ENCODE measurements at regions not wholly inside any gene's neighbourhood (a gene's known extent, or its start where the extent isn't known, plus 50 kb on each side); places are given as distances from the start of the nearest gene placed in this dataset.

DNA sequence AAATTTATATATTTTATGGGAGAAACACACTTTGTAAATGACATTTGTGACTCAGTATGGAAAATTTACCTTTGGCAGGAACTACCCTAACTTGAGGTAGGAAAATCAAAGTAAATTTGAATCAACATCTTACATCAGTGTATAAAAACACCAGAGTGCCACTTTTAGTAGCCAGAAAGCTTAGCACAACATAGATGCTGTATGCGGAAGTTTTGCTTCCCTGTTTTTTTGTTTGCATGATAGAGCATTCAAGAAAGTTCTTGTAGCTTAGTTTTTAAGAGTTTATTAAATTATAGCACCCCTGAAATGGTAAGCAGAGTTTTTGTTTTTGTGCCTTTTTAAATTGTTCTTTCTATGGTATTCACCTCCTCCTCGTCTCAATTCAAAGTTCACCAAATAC, 120.8 kb upstream of the RAP2B start:
- TF ChIP-seq POLR2A (IDR thresholded peaks at IDR 0.05): no peak
- TF ChIP-seq CTCF (IDR thresholded peaks at IDR 0.05): no peak
- Histone ChIP-seq H3K27me3 (no peaks in the 10 kb centered on the region), H3K4me1 (peaks cover 0 to 34% (median 12%) of the 10 kb centered on the region in 3 donors), H3K36me3 (no peaks in the 10 kb centered on the region), H3K9me3 (no peaks in the 10 kb centered on the region), H3K27ac (no peak overlapping the region), H3K4me3 (no peak overlapping the region)
- intact Hi-C loops (cut with DNase I): no loop called here
- no peak for DNase-seq
- 86 to 88% methylated on average over 2 of the region's 2 CpGs for WGBS, 2 donors

DNA sequence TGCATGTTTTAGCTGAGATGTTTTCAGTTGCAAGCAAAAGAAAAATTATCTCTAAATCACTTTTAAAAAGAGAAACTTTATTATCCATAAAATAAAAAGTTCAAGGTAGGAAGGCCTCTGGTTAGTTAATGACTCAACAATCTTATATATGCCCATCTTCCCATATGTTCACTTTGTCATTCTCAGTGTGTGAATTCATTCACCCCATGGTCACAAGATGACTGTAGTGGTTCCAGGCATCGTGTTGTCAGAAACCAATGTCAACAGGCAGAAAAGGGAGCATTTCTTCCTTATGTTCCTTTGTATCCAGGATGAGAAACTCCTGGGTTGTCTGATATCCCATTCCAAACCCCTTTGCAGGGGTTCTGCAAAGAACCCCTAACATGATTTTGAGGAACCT, 119.9 kb upstream of the RAP2B start:
- intact Hi-C loops (cut with DNase I): no loop called here
- H3K27ac ChIP-seq: peak overlapping the region in 2 of 4 donors; percentile 49 to 54
- H3K36me3 ChIP-seq: no peaks in the 10 kb centered on the region
- peaks cover 0 to 34% (median 12%) of the 10 kb centered on the region in 3 donors for H3K4me1 ChIP-seq
- DNase-seq: no peak
- WGBS, 2 donors: 54 to 77% methylated on average over 1 of the region's 1 CpG
- no peak overlapping the region for H3K4me3 ChIP-seq
- no peaks in the 10 kb centered on the region for H3K27me3 ChIP-seq
- H3K9me3 ChIP-seq: no peaks in the 10 kb centered on the region
- TF ChIP-seq CTCF (IDR thresholded peaks at IDR 0.05) (no peak), POLR2A (IDR thresholded peaks at IDR 0.05) (no peak)

- H3K27ac ChIP-seq: peak overlapping the region in 3 of 4 donors; percentile 49 to 70 (median 54)
- intact Hi-C loops (cut with DNase I): no loop called here
- no peaks in the 10 kb centered on the region for H3K9me3 ChIP-seq
- H3K27me3 ChIP-seq: no peaks in the 10 kb centered on the region
- no peaks in the 10 kb centered on the region for H3K36me3 ChIP-seq
- no peak for TF ChIP-seq CTCF (IDR thresholded peaks at IDR 0.05)
- no peak for TF ChIP-seq POLR2A (IDR thresholded peaks at IDR 0.05)
- no peak overlapping the region for H3K4me3 ChIP-seq
- no peak for DNase-seq
- WGBS, 2 donors: 43 to 58% methylated on average over 3 of the region's 3 CpGs
- H3K4me1 ChIP-seq: peaks cover 0 to 27% (median 9%) of the 10 kb centered on the region in 3 donors
Measured at GRCh38 chr3:153043729-153044328, 118.2 kb upstream of the RAP2B start.

DNA sequence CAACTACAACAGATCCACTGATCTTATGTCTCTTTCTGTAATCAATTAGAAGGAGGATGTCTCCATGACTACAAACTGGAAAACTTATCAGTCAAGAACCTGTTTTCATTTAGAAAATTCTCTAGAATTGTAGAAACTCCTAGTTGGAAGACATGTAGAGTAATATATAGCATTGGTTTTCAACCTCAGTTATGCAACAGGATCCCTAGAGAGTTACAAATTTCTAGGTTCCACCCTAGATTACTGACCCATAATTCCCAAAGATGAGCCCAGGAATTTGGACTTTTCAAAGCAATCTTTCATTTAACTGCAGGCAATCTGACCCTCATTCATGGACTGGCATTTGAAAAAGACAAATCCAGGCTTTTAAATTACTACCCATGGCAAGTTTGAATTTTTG, 116.9 kb upstream of the RAP2B start:
- H3K27me3 ChIP-seq: no peaks in the 10 kb centered on the region

DNA sequence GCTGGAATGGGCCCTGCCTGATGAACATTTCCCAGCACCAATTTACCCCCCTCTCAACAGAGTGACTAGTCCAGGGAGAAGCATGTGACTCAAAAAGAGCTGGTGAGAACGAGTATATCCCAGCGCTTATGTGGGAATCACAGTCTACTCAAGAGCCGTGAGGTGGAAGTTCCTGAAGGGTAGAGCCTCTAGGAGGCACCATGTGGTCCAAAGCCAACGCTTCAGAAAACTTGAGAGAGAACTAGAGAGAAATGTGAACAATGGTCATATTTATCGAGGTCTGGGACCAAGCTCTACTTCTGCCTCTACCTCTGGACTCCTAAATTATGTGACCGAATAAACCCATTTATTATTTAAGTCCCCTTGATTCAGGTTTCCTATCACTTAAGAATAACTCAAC, 111.0 kb upstream of the RAP2B start:
- 79 to 91% methylated on average over 6 of the region's 6 CpGs for WGBS, 2 donors
- no peaks in the 10 kb centered on the region for H3K27me3 ChIP-seq
- intact Hi-C loops (cut with DNase I): loop anchor here (5.0 kb wide), 1 partner anchor 111 kb away; the partner anchor contains the start of gene RAP2B

More for the DNA sequence above, 116.9 kb upstream of the RAP2B start:
- intact Hi-C loops (cut with DNase I): no loop called here
- Histone ChIP-seq H3K9me3 (no peaks in the 10 kb centered on the region), H3K4me3 (no peak overlapping the region), H3K4me1 (peaks cover 0 to 25% (median 9%) of the 10 kb centered on the region in 3 donors), H3K36me3 (no peaks in the 10 kb centered on the region), H3K27ac (peak overlapping the region in 1 of 4 donors; percentile 10)
- DNase-seq: no peak
- TF ChIP-seq POLR2A (IDR thresholded peaks at IDR 0.05) (no peak), CTCF (IDR thresholded peaks at IDR 0.05) (no peak)

More for the DNA sequence above, 111.0 kb upstream of the RAP2B start:
- no peak for DNase-seq
- no peaks in the 10 kb centered on the region for H3K36me3 ChIP-seq
- peaks cover 10 to 25% (median 11%) of the 10 kb centered on the region in 3 donors for H3K4me1 ChIP-seq
- peak overlapping the region in 3 of 4 donors; percentile 69 to 85 (median 81) for H3K27ac ChIP-seq
- no peak overlapping the region for H3K4me3 ChIP-seq
- TF ChIP-seq POLR2A (IDR thresholded peaks at IDR 0.05) (no peak), CTCF (IDR thresholded peaks at IDR 0.05) (no peak)
- H3K9me3 ChIP-seq: no peaks in the 10 kb centered on the region
